NB4 (cell line): ENCODE measurements at regions not wholly inside any gene's neighbourhood (a gene's known extent, or its start where the extent isn't known, plus 50 kb on each side); places are given as distances from the start of the nearest gene placed in this dataset.
"Not testable (repeated sequence)": the region's sequence is repeated elsewhere in the genome, so short reads cannot be mapped to it uniquely, and the experiment has no call there.

Experiments used
- DNase-seq: peaks from one replicate; pipeline ENCODE4 v3.0.0; 2010; ENCODE audit warnings: low read depth
- H3K4me3 ChIP-seq: one replicate; pipeline ENCODE4 v1.5.1; 2011; ENCODE audit warnings: mild to moderate bottlenecking, low read depth, low read length, moderate library complexity
- CTCF ChIP-seq: IDR thresholded peaks from one replicate; pipeline ENCODE4 v1.5.1; 2012; ENCODE audit warnings: low read depth, low read length
- MAX ChIP-seq: IDR thresholded peaks from 2 replicates; pipeline ENCODE4 v1.6.1; 2011; ENCODE audit warnings: low read depth, low read length
- MYC ChIP-seq: IDR thresholded peaks from 2 replicates; pipeline ENCODE4 v1.6.1; 2011; ENCODE audit warnings: low read depth, low read length
- POLR2A ChIP-seq: IDR thresholded peaks from 2 replicates; pipeline ENCODE4 v1.6.1; 2011; ENCODE audit warnings: mild to moderate bottlenecking; ENCODE audit not compliant: insufficient read length; ENCODE audit errors: extremely low read depth

- no peak overlapping the region for H3K4me3 ChIP-seq
- TF ChIP-seq MYC, result no peak
- TF ChIP-seq POLR2A, result no peak
- no peak for TF ChIP-seq CTCF
- no peak for TF ChIP-seq MAX
- DNase-seq, result no peak
Observed at GRCh38 chr13:64088491-64088890, 2672.8 kb upstream of the PCDH20 start.

- TF ChIP-seq POLR2A (no peak), CTCF (no peak), MAX (no peak), MYC (no peak)
- H3K4me3 ChIP-seq, result no peak overlapping the region
- DNase-seq, result no peak
Observed at GRCh38 chr13:64087624-64088023, 2672.0 kb upstream of the PCDH20 start.

- H3K4me3 ChIP-seq, result no peak overlapping the region
- no peak for TF ChIP-seq CTCF
- no peak for TF ChIP-seq POLR2A
- TF ChIP-seq MAX, result no peak
- TF ChIP-seq MYC, result no peak
- no peak for DNase-seq
Observed at GRCh38 chr13:64083811-64084210, 2668.2 kb upstream of the PCDH20 start.

GRCh38 chr13:64083396-64083795, 2667.7 kb upstream of the PCDH20 start:
- no peak overlapping the region for H3K4me3 ChIP-seq
- TF ChIP-seq MYC (no peak), POLR2A (no peak), CTCF (no peak), MAX (no peak)
- DNase-seq, result no peak

GRCh38 chr13:64078480-64078936, 2662.9 kb upstream of the PCDH20 start:
- DNase-seq, result no peak
- TF ChIP-seq POLR2A (no peak), CTCF (no peak), MAX (no peak), MYC (no peak)
- H3K4me3 ChIP-seq, result no peak overlapping the region

- H3K4me3 ChIP-seq, result no peak overlapping the region
- TF ChIP-seq CTCF (no peak), POLR2A (no peak), MAX (no peak), MYC (no peak)
- DNase-seq, result no peak
Observed at GRCh38 chr13:64078025-64078424, 2662.4 kb upstream of the PCDH20 start.

- not testable (repeated sequence) for H3K4me3 ChIP-seq, DNase-seq
Observed at GRCh38 chr13:64077132-64077835, 2661.6 kb upstream of the PCDH20 start.
